ENCODE measurements at regions not wholly inside any gene's neighbourhood (a gene's known extent, or its start where the extent isn't known, plus 50 kb on each side); places are given as distances from the start of the nearest gene placed in this dataset.

DNA sequence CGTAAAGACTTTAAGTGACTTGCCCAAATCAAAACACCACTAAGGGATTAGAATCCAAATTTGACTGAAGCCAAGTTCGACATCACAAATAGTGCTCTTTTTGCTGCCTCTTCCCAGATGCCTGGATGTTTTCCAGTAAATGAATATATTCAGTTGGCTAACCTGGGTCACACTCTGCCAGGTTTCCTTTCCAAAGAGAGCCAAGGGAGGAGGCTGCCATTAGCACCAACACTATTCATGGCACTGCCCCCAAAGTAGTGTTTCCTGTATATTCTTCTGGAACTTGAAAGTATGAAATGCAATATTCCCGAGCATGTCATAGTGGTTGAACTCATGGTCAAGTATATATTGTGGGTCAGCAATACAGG is 219.3 kb upstream of the UBASH3B start:
- H3K4me3 ChIP-seq (replicated peaks in 1 of 2; ENCODE audit: low read depth in 2 of 2, low read length in 2 of 2), result no peak overlapping the region
- DNase-seq (ENCODE audit: low read depth in 2 of 2), result no peak
- TF ChIP-seq CTCF (IDR thresholded peaks at IDR 0.05; ENCODE audit: low read depth, low read length), result no peak

DNA sequence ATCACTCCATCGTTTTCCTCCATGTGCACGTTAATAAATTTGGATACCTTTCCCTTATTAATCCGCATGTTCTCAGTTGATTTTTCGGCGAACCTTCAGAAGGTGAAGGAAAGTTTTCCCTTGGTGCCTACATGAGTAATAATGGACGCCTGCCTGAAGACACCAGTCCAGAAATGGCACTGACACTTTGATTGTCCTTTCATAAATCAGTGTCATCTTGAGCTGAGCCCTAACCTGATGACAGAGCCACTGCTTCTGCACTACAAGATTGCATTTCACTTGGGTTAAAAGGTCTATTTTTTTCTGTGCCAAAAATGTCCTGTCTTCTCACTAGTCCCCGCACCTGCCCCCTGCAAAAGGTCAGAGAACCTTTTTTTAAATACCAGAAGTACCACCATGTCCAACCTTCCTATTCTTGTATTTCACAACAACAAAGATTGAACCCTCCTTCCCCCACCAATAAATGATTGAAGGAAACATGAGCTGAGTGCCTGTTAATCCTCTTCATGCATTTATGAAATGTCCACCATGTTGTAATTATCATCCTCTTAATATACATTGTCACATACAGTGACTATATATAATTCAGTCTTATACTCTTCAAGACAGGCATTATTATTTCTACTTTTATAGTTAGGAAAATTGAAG is 219.9 kb upstream of the UBASH3B start:
- H3K4me3 ChIP-seq (replicated peaks in 1 of 2; ENCODE audit: low read depth in 2 of 2, low read length in 2 of 2), result no peak overlapping the region
- TF ChIP-seq CTCF (IDR thresholded peaks at IDR 0.05; ENCODE audit: low read depth, low read length), result no peak
- no peak for DNase-seq (ENCODE audit: low read depth in 2 of 2)

DNA sequence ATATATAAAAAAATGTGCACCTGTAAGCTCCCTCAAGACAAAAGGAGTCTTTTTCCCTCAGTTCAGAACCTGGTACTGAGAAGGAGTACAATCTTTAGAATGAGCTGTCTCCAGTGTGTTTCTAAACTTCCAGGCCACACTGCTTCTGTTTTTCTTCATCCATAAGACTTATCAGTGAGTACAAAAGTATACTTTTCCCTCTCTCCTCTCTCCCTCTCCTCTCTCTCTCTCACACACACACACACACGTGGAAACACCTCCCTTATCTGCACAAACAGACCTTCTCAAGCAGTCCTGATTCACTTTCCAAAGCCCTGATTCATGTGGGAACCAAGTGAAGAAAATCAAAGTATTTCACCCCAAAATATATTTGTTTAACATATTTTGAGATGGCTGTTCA is 220.7 kb upstream of the UBASH3B start:
- TF ChIP-seq CTCF (IDR thresholded peaks at IDR 0.05; ENCODE audit: low read depth, low read length), result no peak
- no peak overlapping the region for H3K4me3 ChIP-seq (replicated peaks in 1 of 2; ENCODE audit: low read depth in 2 of 2, low read length in 2 of 2)
- no peak for DNase-seq (ENCODE audit: low read depth in 2 of 2)

- TF ChIP-seq CTCF (IDR thresholded peaks at IDR 0.05; ENCODE audit: low read depth, low read length), result no peak
- no peak overlapping the region for H3K4me3 ChIP-seq (replicated peaks in 1 of 2; ENCODE audit: low read depth in 2 of 2, low read length in 2 of 2)
- DNase-seq (ENCODE audit: low read depth in 2 of 2), result no peak
Measured at GRCh38 chr11:122430490-122430889, 225.0 kb upstream of the UBASH3B start.

GRCh38 chr11:122426073-122426472 is 229.4 kb upstream of the UBASH3B start:
- no peak for TF ChIP-seq CTCF (IDR thresholded peaks at IDR 0.05; ENCODE audit: low read depth, low read length)
- H3K4me3 ChIP-seq (replicated peaks in 1 of 2; ENCODE audit: low read depth in 2 of 2, low read length in 2 of 2), result no peak overlapping the region
- DNase-seq (ENCODE audit: low read depth in 2 of 2), result no peak

- DNase-seq (ENCODE audit: low read depth in 2 of 2), result no peak
- TF ChIP-seq CTCF (IDR thresholded peaks at IDR 0.05; ENCODE audit: low read depth, low read length), result no peak
- no peak overlapping the region for H3K4me3 ChIP-seq (replicated peaks in 1 of 2; ENCODE audit: low read depth in 2 of 2, low read length in 2 of 2)
Measured at GRCh38 chr11:122424636-122425035, 230.9 kb upstream of the UBASH3B start.

DNA sequence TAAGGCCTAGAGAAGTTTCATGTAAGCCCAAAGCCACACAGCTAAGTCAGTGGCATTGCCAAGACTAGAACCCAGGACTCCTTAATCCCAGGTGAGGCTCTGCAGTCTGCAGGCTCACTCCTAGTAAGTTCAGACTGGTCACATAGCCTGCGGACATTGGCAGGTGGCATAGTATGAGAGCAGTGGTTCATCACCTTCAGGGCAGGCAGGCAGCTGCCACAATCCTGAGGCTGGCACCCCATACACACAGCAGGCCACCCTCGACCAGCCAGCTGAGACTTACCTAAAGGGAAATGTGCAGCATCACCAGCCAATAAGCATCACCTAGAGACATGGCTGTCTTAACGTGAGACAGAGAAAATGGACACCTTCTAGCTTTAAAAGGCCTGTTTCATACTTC is 231.6 kb upstream of the UBASH3B start:
- H3K4me3 ChIP-seq (replicated peaks in 1 of 2; ENCODE audit: low read depth in 2 of 2, low read length in 2 of 2), result no peak overlapping the region
- no peak for DNase-seq (ENCODE audit: low read depth in 2 of 2)
- no peak for TF ChIP-seq CTCF (IDR thresholded peaks at IDR 0.05; ENCODE audit: low read depth, low read length)

All from cardiac fibroblast (primary cell).